ENCODE measurements at regions not wholly inside any gene's neighbourhood (a gene's known extent, or its start where the extent isn't known, plus 50 kb on each side); places are given as distances from the start of the nearest gene placed in this dataset.

DNA sequence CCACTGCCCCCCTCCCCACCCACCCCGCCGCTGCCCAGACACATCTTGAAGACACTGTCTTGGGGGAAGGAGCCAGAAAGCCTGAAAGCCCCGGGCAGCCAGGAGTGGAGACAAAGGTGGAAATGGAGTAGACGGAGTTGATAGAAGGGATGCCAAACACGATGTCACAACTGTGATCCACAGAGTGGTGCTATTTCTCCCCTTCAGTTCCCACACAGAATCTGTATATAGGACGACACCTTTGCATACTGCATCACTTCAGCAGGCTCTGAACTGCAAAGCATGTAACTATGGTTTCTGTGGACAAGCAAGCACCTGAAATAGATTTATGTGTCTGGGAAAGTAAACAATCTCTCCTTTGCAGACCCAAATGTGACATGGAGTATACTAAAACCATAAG lies 56.4 kb upstream of the F13A1 start:
- intact Hi-C loops (cut with DNase I), result no loop called here
- 74% methylated on average over 6 of the region's 6 CpGs for WGBS
- ATAC-seq, result no peak

DNA sequence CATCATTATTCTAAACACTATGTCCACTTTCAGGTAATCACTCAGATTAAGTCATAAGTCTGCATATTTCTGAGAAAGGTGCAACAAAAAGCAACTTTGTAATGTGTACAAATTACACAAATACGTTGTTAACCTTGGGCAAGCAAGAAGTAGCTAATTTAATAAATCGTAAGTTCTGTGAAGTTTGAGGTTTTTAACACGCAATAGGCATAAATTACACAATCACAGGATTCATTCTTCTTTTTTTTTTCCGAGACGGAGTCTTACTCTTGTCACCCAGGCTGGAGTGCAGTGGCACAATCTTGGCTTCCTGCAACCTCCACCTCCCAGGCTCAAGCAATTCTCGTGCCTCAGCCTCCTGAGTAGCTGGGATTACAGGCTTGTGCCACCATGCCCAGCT lies 57.2 kb upstream of the F13A1 start:
- H3K27ac ChIP-seq (ENCODE audit: low read length), result no peak overlapping the region
- intact Hi-C loops (cut with DNase I), result no loop called here
- H3K9me3 ChIP-seq (ENCODE audit: control insufficient read depth, low read length), result no peaks in the 10 kb centered on the region
- WGBS, result 83% methylated on average over 6 of the region's 6 CpGs
- DNase-seq (no peak), ATAC-seq (no peak)
- no peaks in the 10 kb centered on the region for H3K27me3 ChIP-seq (ENCODE audit: control insufficient read depth, insufficient read depth)
- no peaks in the 10 kb centered on the region for H3K4me1 ChIP-seq (ENCODE audit: control insufficient read depth, insufficient read depth, low read length)
- no peak overlapping the region for H3K4me3 ChIP-seq (ENCODE audit: low read length)

More for the DNA sequence above, 56.4 kb upstream of the F13A1 start:
- Histone ChIP-seq H3K27ac (ENCODE audit: low read length) (no peak overlapping the region), H3K4me3 (ENCODE audit: low read length) (no peak overlapping the region), H3K27me3 (ENCODE audit: control insufficient read depth, insufficient read depth) (no peaks in the 10 kb centered on the region), H3K4me1 (ENCODE audit: control insufficient read depth, insufficient read depth, low read length) (no peaks in the 10 kb centered on the region), H3K9me3 (ENCODE audit: control insufficient read depth, low read length) (no peaks in the 10 kb centered on the region)
- no peak for DNase-seq

DNA sequence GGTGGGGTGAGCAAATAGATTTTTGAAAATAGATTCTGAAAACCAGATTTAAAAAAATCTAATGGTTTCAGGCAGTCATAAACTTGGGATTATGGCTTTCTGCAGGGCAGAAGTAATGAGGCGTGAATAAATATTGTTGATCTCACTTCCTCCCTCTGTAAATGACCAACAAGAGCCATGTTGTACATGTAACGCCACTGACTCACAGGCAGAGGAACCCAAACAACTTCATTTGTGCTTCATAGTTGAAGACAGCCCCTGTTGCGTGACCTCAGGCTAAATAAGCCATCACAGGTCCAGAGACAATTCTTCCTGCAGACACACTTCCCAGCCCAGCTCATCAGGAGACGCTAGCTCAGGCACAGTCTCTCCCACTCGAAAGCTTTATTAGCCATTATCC lies 59.1 kb upstream of the F13A1 start:
- no peak for DNase-seq
- WGBS, result 86% methylated on average over 5 of the region's 5 CpGs
- H3K27me3 ChIP-seq (ENCODE audit: control insufficient read depth, insufficient read depth), result no peaks in the 10 kb centered on the region
- no peak for ATAC-seq
- intact Hi-C loops (cut with DNase I), result no loop called here
- no peaks in the 10 kb centered on the region for H3K9me3 ChIP-seq (ENCODE audit: control insufficient read depth, low read length)
- no peaks in the 10 kb centered on the region for H3K4me1 ChIP-seq (ENCODE audit: control insufficient read depth, insufficient read depth, low read length)
- H3K27ac ChIP-seq (ENCODE audit: low read length), result no peak overlapping the region
- no peak overlapping the region for H3K4me3 ChIP-seq (ENCODE audit: low read length)

DNA sequence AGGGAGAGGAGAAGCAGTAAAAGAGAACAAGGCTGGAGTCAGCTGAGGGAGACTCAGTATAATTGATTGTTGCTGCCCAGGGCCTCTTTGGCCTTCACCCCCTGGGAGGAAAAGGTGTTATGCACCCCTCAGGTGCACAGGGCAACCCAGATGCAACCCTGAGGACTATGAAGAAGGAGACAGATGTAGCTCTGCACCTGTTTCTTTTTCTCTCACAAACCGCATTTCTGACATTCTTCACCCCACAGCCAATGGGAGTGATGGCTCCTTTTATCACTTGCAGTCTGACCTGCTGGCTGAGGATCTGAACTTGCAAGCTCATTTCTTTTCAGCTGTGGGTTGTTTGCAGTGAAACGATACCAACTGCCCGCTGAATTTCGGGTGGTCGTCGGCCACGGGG lies 64.1 kb upstream of the F13A1 start:
- Histone ChIP-seq H3K27me3 (ENCODE audit: control insufficient read depth, insufficient read depth) (no peaks in the 10 kb centered on the region), H3K27ac (ENCODE audit: low read length) (no peak overlapping the region), H3K4me3 (ENCODE audit: low read length) (no peak overlapping the region), H3K4me1 (ENCODE audit: control insufficient read depth, insufficient read depth, low read length) (no peaks in the 10 kb centered on the region), H3K9me3 (ENCODE audit: control insufficient read depth, low read length) (no peaks in the 10 kb centered on the region)
- ATAC-seq (no peak), DNase-seq (no peak)
- WGBS, result 76% methylated on average over 7 of the region's 7 CpGs
- intact Hi-C loops (cut with DNase I), result no loop called here

DNA sequence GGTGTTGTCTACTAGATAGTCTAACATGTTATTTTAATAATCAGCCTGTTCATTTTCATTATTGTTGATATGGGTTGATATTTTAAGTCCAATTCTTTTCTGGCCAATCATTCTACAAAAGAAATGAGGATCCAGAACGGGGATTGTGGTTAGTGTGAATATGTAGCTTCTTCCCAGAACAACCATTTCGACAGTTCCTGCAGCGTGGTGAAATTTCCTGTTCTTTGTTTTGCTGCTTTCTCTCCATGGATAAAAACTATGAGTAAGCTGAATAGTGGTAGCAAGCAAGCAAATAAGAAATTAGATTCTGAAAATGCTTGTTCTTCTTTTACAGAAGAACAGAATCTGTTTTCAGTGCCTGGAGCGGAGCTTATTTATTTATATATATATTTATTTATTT lies 65.5 kb upstream of the F13A1 start:
- 54% methylated on average over 4 of the region's 4 CpGs for WGBS
- DNase-seq, result no peak
- Histone ChIP-seq H3K4me1 (ENCODE audit: control insufficient read depth, insufficient read depth, low read length) (no peaks in the 10 kb centered on the region), H3K27me3 (ENCODE audit: control insufficient read depth, insufficient read depth) (no peaks in the 10 kb centered on the region), H3K9me3 (ENCODE audit: control insufficient read depth, low read length) (no peaks in the 10 kb centered on the region), H3K27ac (ENCODE audit: low read length) (no peak overlapping the region), H3K4me3 (ENCODE audit: low read length) (no peak overlapping the region)
- intact Hi-C loops (cut with DNase I), result no loop called here
- no peak for ATAC-seq

DNA sequence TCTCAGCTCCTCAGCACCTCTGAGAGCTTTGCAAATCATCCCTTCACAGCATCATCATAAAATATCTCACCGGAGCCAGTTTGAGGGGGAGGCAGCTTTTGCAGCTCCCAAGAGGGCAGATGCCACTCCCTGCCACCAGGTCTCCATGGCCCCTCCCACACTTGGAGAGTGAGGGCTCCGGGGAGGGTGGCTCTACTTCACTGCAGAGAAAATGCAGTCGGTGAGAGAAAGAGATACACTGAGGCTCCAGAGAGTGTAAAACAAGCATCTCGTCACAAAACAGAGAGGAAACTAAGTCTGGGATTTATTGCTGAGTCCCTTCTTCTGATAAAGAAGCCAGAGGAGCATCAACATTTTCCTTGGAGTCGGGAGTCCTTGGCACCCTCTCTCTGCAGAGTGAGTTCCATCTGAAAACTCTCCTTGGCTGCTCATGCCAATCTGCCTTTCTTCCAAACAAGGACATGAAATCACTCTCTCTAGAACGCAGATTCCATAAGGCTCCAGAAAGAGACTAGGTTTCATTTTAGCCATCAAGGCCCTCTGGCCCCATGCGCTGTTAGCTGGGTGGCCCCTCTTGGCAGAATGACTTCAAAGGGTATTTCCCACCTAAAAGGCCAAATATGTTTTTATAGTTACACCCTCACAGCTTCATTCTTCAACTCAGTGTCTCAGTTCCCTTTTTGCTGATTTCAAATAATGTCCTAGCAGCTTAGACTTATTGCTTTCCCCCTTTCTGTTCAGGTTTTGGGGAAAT lies 70.6 kb upstream of the F13A1 start:
- ATAC-seq (no peak), DNase-seq (no peak)
- WGBS, result 53% methylated on average over 7 of the region's 7 CpGs
- Histone ChIP-seq H3K27ac (ENCODE audit: low read length) (no peak overlapping the region), H3K27me3 (ENCODE audit: control insufficient read depth, insufficient read depth) (no peaks in the 10 kb centered on the region), H3K4me1 (ENCODE audit: control insufficient read depth, insufficient read depth, low read length) (no peaks in the 10 kb centered on the region), H3K4me3 (ENCODE audit: low read length) (no peak overlapping the region), H3K9me3 (ENCODE audit: control insufficient read depth, low read length) (no peaks in the 10 kb centered on the region)
- intact Hi-C loops (cut with DNase I), result no loop called here

DNA sequence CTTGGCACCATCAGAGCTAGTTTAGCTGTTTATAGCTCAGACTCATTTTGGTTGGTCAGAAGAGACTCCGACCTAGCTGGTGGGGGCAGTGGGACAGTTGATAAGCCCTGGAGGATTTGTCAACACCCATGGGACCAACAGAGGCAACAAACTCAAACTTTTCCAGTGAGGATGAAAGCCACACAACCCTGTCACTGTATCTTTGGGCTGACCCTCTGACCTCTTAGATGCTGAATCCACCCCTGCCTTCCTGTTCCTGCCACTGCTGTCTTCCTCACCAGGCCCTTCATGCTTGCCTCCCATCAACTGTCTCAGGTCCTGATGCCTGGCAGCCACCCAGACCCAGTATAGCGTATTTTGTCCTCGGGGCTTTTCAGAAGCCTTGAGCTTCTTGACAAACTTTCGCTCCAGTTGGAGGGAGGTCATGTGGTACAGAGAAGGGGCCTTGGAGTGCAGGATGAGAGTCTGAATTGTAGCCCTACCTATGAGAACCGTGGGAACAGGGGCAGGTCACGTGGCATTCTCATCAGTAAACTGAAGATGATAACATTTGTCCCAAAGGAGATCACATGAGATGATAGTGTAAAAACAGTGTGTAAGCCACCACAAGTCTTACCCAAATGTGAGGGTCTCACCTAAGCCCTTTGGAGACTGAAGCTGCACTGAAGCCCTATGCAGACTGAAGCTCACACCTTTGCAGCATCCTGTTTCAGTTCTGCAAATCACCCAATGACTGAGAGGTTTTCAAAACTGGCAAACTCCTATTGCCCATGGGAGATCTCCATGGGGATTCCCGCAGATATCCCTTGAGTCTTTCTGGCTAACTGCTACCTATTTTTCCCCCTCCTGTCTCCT lies 72.0 kb upstream of the F13A1 start:
- Histone ChIP-seq H3K4me1 (ENCODE audit: control insufficient read depth, insufficient read depth, low read length) (no peaks in the 10 kb centered on the region), H3K27ac (ENCODE audit: low read length) (no peak overlapping the region), H3K27me3 (ENCODE audit: control insufficient read depth, insufficient read depth) (no peaks in the 10 kb centered on the region), H3K9me3 (ENCODE audit: control insufficient read depth, low read length) (no peaks in the 10 kb centered on the region), H3K4me3 (ENCODE audit: low read length) (no peak overlapping the region)
- intact Hi-C loops (cut with DNase I), result no loop called here
- WGBS, result 81% methylated on average over 7 of the region's 7 CpGs
- DNase-seq, result no peak
- no peak for ATAC-seq

DNA sequence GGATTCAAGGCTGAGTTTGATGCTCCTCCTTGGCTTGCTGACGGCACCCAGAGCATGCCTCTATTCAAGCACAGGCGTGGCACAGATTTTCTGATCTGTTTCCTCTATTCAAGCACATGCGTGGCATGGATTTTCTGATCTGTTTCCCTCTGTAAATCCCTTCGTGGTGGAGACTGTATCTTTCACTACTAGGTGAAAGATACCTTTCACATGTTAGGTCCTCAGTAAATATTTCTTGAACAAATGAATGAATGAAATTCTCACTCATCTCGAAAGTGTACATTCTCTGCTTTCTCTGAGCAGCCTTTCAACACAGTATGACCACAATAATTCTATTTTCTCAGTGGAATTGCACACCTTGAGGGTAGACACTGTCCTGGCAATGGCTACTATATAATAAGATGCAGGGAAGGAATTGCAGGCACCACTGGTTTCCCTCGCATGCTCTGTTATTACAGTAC lies 72.6 kb upstream of the F13A1 start:
- 79% methylated on average over 6 of the region's 6 CpGs for WGBS
- Histone ChIP-seq H3K9me3 (ENCODE audit: control insufficient read depth, low read length) (no peaks in the 10 kb centered on the region), H3K4me1 (ENCODE audit: control insufficient read depth, insufficient read depth, low read length) (no peaks in the 10 kb centered on the region), H3K4me3 (ENCODE audit: low read length) (no peak overlapping the region), H3K27ac (ENCODE audit: low read length) (no peak overlapping the region), H3K27me3 (ENCODE audit: control insufficient read depth, insufficient read depth) (no peaks in the 10 kb centered on the region)
- ATAC-seq (no peak), DNase-seq (no peak)
- intact Hi-C loops (cut with DNase I), result no loop called here

DNA sequence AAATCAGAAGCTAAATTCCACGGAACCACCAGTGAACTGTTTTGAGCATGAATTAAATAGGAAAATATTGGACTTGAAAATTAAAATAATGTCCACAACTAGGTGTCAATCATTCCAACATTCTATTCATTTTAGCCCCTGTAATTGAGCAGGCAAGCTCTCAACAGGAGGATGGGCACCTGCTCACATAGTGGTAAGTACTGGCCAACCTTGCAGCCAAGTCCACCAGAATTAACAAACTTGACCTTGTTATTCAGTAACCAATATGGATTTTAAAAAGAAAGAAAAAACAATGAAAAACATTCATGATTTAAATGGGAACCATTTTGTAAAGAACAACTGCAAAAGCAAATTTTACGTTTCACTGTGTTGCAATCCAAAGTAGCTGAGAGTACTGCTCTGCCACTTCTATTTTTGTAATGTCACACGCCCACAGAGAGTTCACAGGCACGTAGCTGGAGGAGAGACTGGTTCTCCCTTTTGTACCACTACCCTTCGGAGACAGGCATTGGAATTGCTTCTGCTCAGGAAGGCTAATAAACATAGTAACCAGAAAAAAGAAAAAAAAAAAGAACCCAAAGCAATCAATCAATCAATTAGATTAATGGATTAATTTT lies 75.2 kb upstream of the F13A1 start:
- Histone ChIP-seq H3K9me3 (ENCODE audit: control insufficient read depth, low read length) (no peaks in the 10 kb centered on the region), H3K4me3 (ENCODE audit: low read length) (no peak overlapping the region), H3K4me1 (ENCODE audit: control insufficient read depth, insufficient read depth, low read length) (no peaks in the 10 kb centered on the region), H3K27me3 (ENCODE audit: control insufficient read depth, insufficient read depth) (no peaks in the 10 kb centered on the region), H3K27ac (ENCODE audit: low read length) (peak overlapping the region; percentile 88)
- peak in 1 of 3 donors; percentile 51 for DNase-seq
- ATAC-seq, result peak; percentile 89 to 93
- intact Hi-C loops (cut with DNase I), result no loop called here
- 41% methylated on average over 5 of the region's 5 CpGs for WGBS

DNA sequence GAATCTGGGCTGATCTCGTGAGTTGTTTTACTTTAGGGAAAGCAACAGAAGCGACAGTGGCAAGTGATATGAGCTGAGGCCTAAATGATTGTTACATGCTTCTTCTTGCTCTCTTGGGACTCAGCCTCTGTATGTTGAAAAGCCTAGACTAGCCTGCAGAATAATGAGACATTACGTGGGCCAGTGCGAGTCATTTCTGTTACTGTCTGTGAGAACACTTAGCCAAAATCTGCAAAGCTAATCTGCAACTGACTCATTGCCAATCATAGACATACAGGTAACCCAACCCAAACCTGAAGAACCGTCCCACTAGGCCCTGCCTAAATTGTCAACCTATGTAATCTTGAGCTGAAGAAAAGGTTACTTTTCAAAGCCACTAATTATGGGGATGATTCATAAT lies 77.4 kb upstream of the F13A1 start:
- Histone ChIP-seq H3K27ac (ENCODE audit: low read length) (no peak overlapping the region), H3K4me3 (ENCODE audit: low read length) (no peak overlapping the region), H3K4me1 (ENCODE audit: control insufficient read depth, insufficient read depth, low read length) (no peaks in the 10 kb centered on the region), H3K9me3 (ENCODE audit: control insufficient read depth, low read length) (no peaks in the 10 kb centered on the region), H3K27me3 (ENCODE audit: control insufficient read depth, insufficient read depth) (no peaks in the 10 kb centered on the region)
- DNase-seq (no peak), ATAC-seq (no peak)
- whole genome bisulfite sequencing, result 85% methylated on average over 5 of the region's 5 CpGs
- intact Hi-C loops (cut with DNase I), result no loop called here

DNA sequence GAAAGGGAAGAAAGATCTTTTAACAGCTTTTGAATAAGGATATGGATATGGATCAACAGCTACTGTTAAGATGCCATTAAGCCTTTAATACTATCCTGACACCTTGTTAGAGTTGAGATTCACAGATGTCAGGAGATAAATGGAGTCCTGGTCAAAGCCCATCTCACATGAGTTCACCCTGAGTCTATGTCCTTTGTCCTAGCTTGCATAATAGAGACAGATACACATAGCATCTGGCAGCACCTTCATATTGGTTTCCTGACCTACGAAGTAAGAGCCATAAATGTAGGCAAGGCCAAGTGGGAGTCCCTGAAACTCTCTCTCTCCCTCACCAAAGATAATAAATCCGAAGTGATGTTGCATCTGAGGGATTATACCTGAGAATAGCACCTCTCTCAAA lies 79.1 kb upstream of the F13A1 start:
- Histone ChIP-seq H3K9me3 (ENCODE audit: control insufficient read depth, low read length) (no peaks in the 10 kb centered on the region), H3K27ac (ENCODE audit: low read length) (no peak overlapping the region), H3K27me3 (ENCODE audit: control insufficient read depth, insufficient read depth) (no peaks in the 10 kb centered on the region), H3K4me3 (ENCODE audit: low read length) (no peak overlapping the region), H3K4me1 (ENCODE audit: control insufficient read depth, insufficient read depth, low read length) (no peaks in the 10 kb centered on the region)
- ATAC-seq (no peak), DNase-seq (no peak)
- WGBS, result 49% methylated on average over 2 of the region's 2 CpGs
- intact Hi-C loops (cut with DNase I), result no loop called here

Data from right cardiac atrium (tissue), 5 donors.